Astrocyte (in vitro differentiated cells and primary cell): ENCODE measurements at regions not wholly inside any gene's neighbourhood (a gene's known extent, or its start where the extent isn't known, plus 50 kb on each side); places are given as distances from the start of the nearest gene placed in this dataset.
A peak's percentile ranks its signal among the peaks of the same experiment; 100 is the strongest.

Source experiments
- DNase-seq: peaks from one replicate; pipeline ENCODE4 v3.0.0-alpha.2; 2010; ENCODE audit warnings: low read depth
- FAIRE-seq: peaks from 2 replicates; lab custom pipeline; 2011; peaks lifted over from hg19 to GRCh38; lab: Jason Lieb, UNC
- H2AFZ ChIP-seq: 2 replicates; pipeline ENCODE4 v1.6.0; 2012; ENCODE audit warnings: low read depth, low read length, inconsistent platforms
- H3K27ac ChIP-seq: 2 replicates; pipeline ENCODE4 v1.5.1; 2011; ENCODE audit warnings: low read depth, low read length, inconsistent platforms
- H3K27me3 ChIP-seq: 2 replicates; pipeline ENCODE4 v1.6.0; 2011; ENCODE audit warnings: low read length, inconsistent platforms; ENCODE audit not compliant: insufficient read depth
- H3K36me3 ChIP-seq: 2 replicates; pipeline ENCODE4 v1.5.1; 2011; ENCODE audit warnings: low read length, inconsistent platforms; ENCODE audit not compliant: insufficient read depth
- H3K4me1 ChIP-seq: 2 replicates; pipeline ENCODE4 v1.5.1; 2011; ENCODE audit warnings: low read length, inconsistent platforms; ENCODE audit not compliant: insufficient read depth
- H3K4me2 ChIP-seq: 2 replicates; pipeline ENCODE4 v1.6.0; 2012; ENCODE audit warnings: low read length, inconsistent platforms
- H3K4me3 ChIP-seq: 2 replicates; pipeline ENCODE4 v1.5.1; 2011; ENCODE audit warnings: low read depth, mild to moderate bottlenecking, low read length, inconsistent platforms; ENCODE audit not compliant: insufficient read depth
- H3K79me2 ChIP-seq: 2 replicates; pipeline ENCODE4 v1.6.0; 2012; ENCODE audit warnings: mild to moderate bottlenecking, low read length, inconsistent platforms; ENCODE audit not compliant: insufficient read depth
- H3K9ac ChIP-seq: 2 replicates; pipeline ENCODE4 v1.6.0; 2012; ENCODE audit warnings: mild to moderate bottlenecking, low read length, inconsistent platforms
- H3K9me3 ChIP-seq: 2 replicates; pipeline ENCODE4 v1.5.1; 2012; ENCODE audit warnings: low read depth, mild to moderate bottlenecking, low read length, inconsistent platforms; ENCODE audit not compliant: insufficient read depth
- H4K20me1 ChIP-seq: 2 replicates; pipeline ENCODE4 v1.6.0; 2012; ENCODE audit warnings: low read length, inconsistent platforms; ENCODE audit not compliant: insufficient read depth
- H3K27ac Mint-ChIP-seq: one replicate; pipeline ENCODE4 v1.8.0; 2021; ENCODE audit warnings: mild to moderate bottlenecking, mixed read lengths; ENCODE audit not compliant: unreplicated experiment
- H3K27me3 Mint-ChIP-seq: one replicate; pipeline ENCODE4 v1.8.0; 2021; ENCODE audit warnings: low read depth, mixed read lengths; ENCODE audit not compliant: unreplicated experiment
- H3K36me3 Mint-ChIP-seq: one replicate; pipeline ENCODE4 v1.8.0; 2021; ENCODE audit warnings: low read depth, mixed read lengths; ENCODE audit not compliant: unreplicated experiment
- H3K4me1 Mint-ChIP-seq: one replicate; pipeline ENCODE4 v1.8.0; 2021; ENCODE audit warnings: low read depth, mixed read lengths; ENCODE audit not compliant: unreplicated experiment
- H3K4me3 Mint-ChIP-seq: one replicate; pipeline ENCODE4 v1.8.0; 2021; ENCODE audit warnings: mild to moderate bottlenecking, moderate library complexity, mixed read lengths; ENCODE audit not compliant: unreplicated experiment
- H3K9me3 Mint-ChIP-seq: one replicate; pipeline ENCODE4 v1.8.0; 2021; ENCODE audit warnings: mild to moderate bottlenecking, mixed read lengths; ENCODE audit not compliant: unreplicated experiment
- CTCF ChIP-seq: IDR thresholded peaks from 2 replicates; pipeline ENCODE4 v1.5.1; 2011; ENCODE audit warnings: low read depth, mild to moderate bottlenecking, inconsistent platforms, low read length, moderate library complexity; ENCODE audit not compliant: insufficient read depth
- EZH2 ChIP-seq: IDR thresholded peaks from 2 replicates; pipeline ENCODE4 v1.6.1; 2012; ENCODE audit warnings: mild to moderate bottlenecking, low read length, inconsistent platforms; ENCODE audit not compliant: insufficient read depth

GRCh38 chrX:144295921-144296320 is 412.1 kb downstream of the UBE2NL start:
- no peak overlapping the region for H3K9ac ChIP-seq
- no peaks in the 10 kb centered on the region for H4K20me1 ChIP-seq
- DNase-seq (no peak), FAIRE-seq (peak; percentile 93)
- H3K4me3 ChIP-seq: no peak overlapping the region
- H3K27me3 ChIP-seq: no peaks in the 10 kb centered on the region
- no peak overlapping the region for H3K4me2 ChIP-seq
- TF ChIP-seq EZH2: no peak
- TF ChIP-seq CTCF: no peak
- H3K9me3 ChIP-seq: no peaks in the 10 kb centered on the region
- H3K36me3 Mint-ChIP-seq: no peaks in the 10 kb centered on the region
- H3K4me1 Mint-ChIP-seq: no peaks in the 10 kb centered on the region
- no peak overlapping the region for H3K4me3 Mint-ChIP-seq
- no peaks in the 10 kb centered on the region for H3K79me2 ChIP-seq
- no peaks in the 10 kb centered on the region for H3K36me3 ChIP-seq
- no peaks in the 10 kb centered on the region for H3K9me3 Mint-ChIP-seq
- H3K27ac ChIP-seq: no peak overlapping the region
- no peaks in the 10 kb centered on the region for H3K27me3 Mint-ChIP-seq
- no peak overlapping the region for H2AFZ ChIP-seq
- no peak overlapping the region for H3K27ac Mint-ChIP-seq
- no peaks in the 10 kb centered on the region for H3K4me1 ChIP-seq

GRCh38 chrX:144297221-144297620 is 413.4 kb downstream of the UBE2NL start:
- Mint-ChIP-seq H3K27ac (no peak overlapping the region), H3K9me3 (no peaks in the 10 kb centered on the region), H3K4me1 (no peaks in the 10 kb centered on the region), H3K4me3 (no peak overlapping the region), H3K27me3 (no peaks in the 10 kb centered on the region), H3K36me3 (no peaks in the 10 kb centered on the region)
- Histone ChIP-seq H3K27ac (no peak overlapping the region), H3K79me2 (no peaks in the 10 kb centered on the region), H3K4me2 (no peak overlapping the region), H3K9me3 (no peaks in the 10 kb centered on the region), H3K4me3 (no peak overlapping the region), H3K36me3 (no peaks in the 10 kb centered on the region), H3K9ac (no peak overlapping the region), H3K4me1 (no peaks in the 10 kb centered on the region), H3K27me3 (no peaks in the 10 kb centered on the region), H2AFZ (no peak overlapping the region), H4K20me1 (no peaks in the 10 kb centered on the region)
- TF ChIP-seq CTCF (no peak), EZH2 (no peak)
- no peak for DNase-seq
- FAIRE-seq: no peak

GRCh38 chrX:144327495-144327894 is 443.6 kb downstream of the UBE2NL start:
- Histone ChIP-seq H3K9ac (no peak overlapping the region), H3K27ac (no peak overlapping the region), H3K36me3 (no peaks in the 10 kb centered on the region), H3K27me3 (no peaks in the 10 kb centered on the region), H3K4me3 (no peak overlapping the region), H2AFZ (no peak overlapping the region), H3K4me2 (no peak overlapping the region), H4K20me1 (no peaks in the 10 kb centered on the region), H3K79me2 (no peaks in the 10 kb centered on the region), H3K4me1 (no peaks in the 10 kb centered on the region), H3K9me3 (no peaks in the 10 kb centered on the region)
- DNase-seq (no peak), FAIRE-seq (no peak)
- no peak overlapping the region for H3K4me3 Mint-ChIP-seq
- TF ChIP-seq EZH2 (no peak), CTCF (no peak)
- H3K4me1 Mint-ChIP-seq: no peaks in the 10 kb centered on the region
- H3K27ac Mint-ChIP-seq: no peak overlapping the region
- no peaks in the 10 kb centered on the region for H3K9me3 Mint-ChIP-seq
- no peaks in the 10 kb centered on the region for H3K27me3 Mint-ChIP-seq
- no peaks in the 10 kb centered on the region for H3K36me3 Mint-ChIP-seq
